GM18519 (cell line): ENCODE measurements at regions not wholly inside any gene's neighbourhood (a gene's known extent, or its start where the extent isn't known, plus 50 kb on each side); places are given as distances from the start of the nearest gene placed in this dataset.

Experiments
- ATAC-seq: cut with Tn5 transposase; IDR thresholded peaks from one replicate; pipeline ENCODE4 v1.9.1; 2021; ENCODE audit warnings: mild to moderate bottlenecking, moderate library complexity; ENCODE audit not compliant: unreplicated experiment, low FRiP score

- no peak for ATAC-seq
Measured at GRCh38 chr5:136924490-136924889, 559.1 kb upstream of the TRPC7 start.

- no peak for ATAC-seq
Measured at GRCh38 chr5:136910625-136911024, 545.3 kb upstream of the TRPC7 start.

- ATAC-seq: no peak
Measured at GRCh38 chr5:136909906-136910305, 544.6 kb upstream of the TRPC7 start.

- no peak for ATAC-seq
Measured at GRCh38 chr5:136907371-136907770, 542.0 kb upstream of the TRPC7 start.

- no peak for ATAC-seq
Measured at GRCh38 chr5:136906545-136906944, 541.2 kb upstream of the TRPC7 start.

GRCh38 chr5:136905571-136905970 is 540.2 kb upstream of the TRPC7 start:
- no peak for ATAC-seq

- no peak for ATAC-seq
Measured at GRCh38 chr5:136894070-136894469, 528.7 kb upstream of the TRPC7 start.

- ATAC-seq: no peak
Measured at GRCh38 chr5:136892000-136892399, 526.7 kb upstream of the TRPC7 start.

- ATAC-seq: no peak
Measured at GRCh38 chr5:136891175-136891972, 526.0 kb upstream of the TRPC7 start.

GRCh38 chr5:136890431-136891148 is 525.2 kb upstream of the TRPC7 start:
- no peak for ATAC-seq

- ATAC-seq: no peak
Measured at GRCh38 chr5:136886608-136887007, 521.3 kb upstream of the TRPC7 start.

- ATAC-seq: no peak
Measured at GRCh38 chr5:136864960-136865359, 499.6 kb upstream of the TRPC7 start.

- no peak for ATAC-seq
Measured at GRCh38 chr5:136856648-136857047, 491.3 kb upstream of the TRPC7 start.

- ATAC-seq: no peak
Measured at GRCh38 chr5:136853971-136854370, 488.6 kb upstream of the TRPC7 start.

GRCh38 chr5:136840601-136841000 is 475.3 kb upstream of the TRPC7 start:
- ATAC-seq: no peak

- no peak for ATAC-seq
Measured at GRCh38 chr5:136836093-136836492, 470.7 kb upstream of the TRPC7 start.

- no peak for ATAC-seq
Measured at GRCh38 chr5:136820848-136821247, 455.5 kb upstream of the TRPC7 start.

- ATAC-seq: no peak
Measured at GRCh38 chr5:136819526-136820302, 454.4 kb upstream of the TRPC7 start.

GRCh38 chr5:136816327-136816726 is 451.0 kb upstream of the TRPC7 start:
- no peak for ATAC-seq

- no peak for ATAC-seq
Measured at GRCh38 chr5:136814619-136815378, 449.5 kb upstream of the TRPC7 start.
